HFF-Myc (cell line): ENCODE measurements at regions not wholly inside any gene's neighbourhood (a gene's known extent, or its start where the extent isn't known, plus 50 kb on each side); places are given as distances from the start of the nearest gene placed in this dataset.

Experiments used
- DNase-seq: peaks from one replicate; pipeline ENCODE4 v3.0.0-alpha.2; 2011; ENCODE audit warnings: low read depth; ENCODE audit errors: extremely low read depth
- H3K4me3 ChIP-seq: replicated peaks from 2 replicates; pipeline ENCODE4 v1.5.1; 2011; ENCODE audit warnings: low read depth, mild to moderate bottlenecking, control low read depth, low read length
- CTCF ChIP-seq: IDR thresholded peaks from 2 replicates; pipeline ENCODE4 v1.5.1; 2012; ENCODE audit warnings: mild to moderate bottlenecking, low read depth, low read length, control low read depth; ENCODE audit errors: missing control alignments

- TF ChIP-seq CTCF, result no peak
- H3K4me3 ChIP-seq, result no peak overlapping the region
- no peak for DNase-seq
Observed at GRCh38 chr14:53796734-53797133, 159.9 kb downstream of the BMP4 start.

- no peak for TF ChIP-seq CTCF
- H3K4me3 ChIP-seq, result no peak overlapping the region
- DNase-seq, result no peak
Observed at GRCh38 chr14:53793790-53794505, 162.7 kb downstream of the BMP4 start.

- DNase-seq, result no peak
- no peak overlapping the region for H3K4me3 ChIP-seq
- peak; percentile 9 for TF ChIP-seq CTCF
Observed at GRCh38 chr14:53792909-53793308, 163.7 kb downstream of the BMP4 start.

- no peak for DNase-seq
- H3K4me3 ChIP-seq, result no peak overlapping the region
- no peak for TF ChIP-seq CTCF
Observed at GRCh38 chr14:53790731-53791500, 165.7 kb downstream of the BMP4 start.

GRCh38 chr14:53788566-53788965 is 168.1 kb downstream of the BMP4 start:
- no peak overlapping the region for H3K4me3 ChIP-seq
- no peak for DNase-seq
- TF ChIP-seq CTCF, result no peak

- DNase-seq, result no peak
- TF ChIP-seq CTCF, result no peak
- no peak overlapping the region for H3K4me3 ChIP-seq
Observed at GRCh38 chr14:53786045-53786444, 170.6 kb downstream of the BMP4 start.
